GM21825 (cell line): ENCODE measurements at regions not wholly inside any gene's neighbourhood (a gene's known extent, or its start where the extent isn't known, plus 50 kb on each side); places are given as distances from the start of the nearest gene placed in this dataset.
A peak's percentile ranks its signal among the peaks of the same experiment; 100 is the strongest.

Experiments used
- ATAC-seq: cut with Tn5 transposase; IDR thresholded peaks from one replicate; pipeline ENCODE4 v1.9.1; 2021; ENCODE audit warnings: mild to moderate bottlenecking, moderate library complexity; ENCODE audit not compliant: unreplicated experiment

- no peak for ATAC-seq
Observed at GRCh38 chr5:173780235-173781234, 107.6 kb upstream of the CPEB4 start.

- ATAC-seq, result no peak
Observed at GRCh38 chr5:173781432-173781815, 106.7 kb upstream of the CPEB4 start.

- ATAC-seq, result no peak
Observed at GRCh38 chr5:173781816-173782670, 106.1 kb upstream of the CPEB4 start.

GRCh38 chr5:173782671-173783101 is 105.5 kb upstream of the CPEB4 start:
- ATAC-seq, result no peak

- no peak for ATAC-seq
Observed at GRCh38 chr5:173783371-173783770, 104.8 kb upstream of the CPEB4 start.

GRCh38 chr5:173785400-173785799 is 102.7 kb upstream of the CPEB4 start:
- ATAC-seq, result peak; percentile 58

GRCh38 chr5:173785866-173786265 is 102.3 kb upstream of the CPEB4 start:
- ATAC-seq, result no peak

- ATAC-seq, result peak; percentile 51
Observed at GRCh38 chr5:173786286-173787187, 101.6 kb upstream of the CPEB4 start.

- no peak for ATAC-seq
Observed at GRCh38 chr5:173789031-173789920, 98.9 kb upstream of the CPEB4 start.

GRCh38 chr5:173790177-173790719 is 97.9 kb upstream of the CPEB4 start:
- no peak for ATAC-seq

- ATAC-seq, result no peak
Observed at GRCh38 chr5:173790836-173791546, 97.2 kb upstream of the CPEB4 start.

- ATAC-seq, result no peak
Observed at GRCh38 chr5:173791878-173792277, 96.3 kb upstream of the CPEB4 start.

GRCh38 chr5:173792781-173793547 is 95.2 kb upstream of the CPEB4 start:
- ATAC-seq, result no peak

- ATAC-seq, result no peak
Observed at GRCh38 chr5:173793648-173794548, 94.3 kb upstream of the CPEB4 start.

- no peak for ATAC-seq
Observed at GRCh38 chr5:173794901-173795416, 93.2 kb upstream of the CPEB4 start.

- no peak for ATAC-seq
Observed at GRCh38 chr5:173795601-173796000, 92.5 kb upstream of the CPEB4 start.
